ENCODE measurements at regions not wholly inside any gene's neighbourhood (a gene's known extent, or its start where the extent isn't known, plus 50 kb on each side); places are given as distances from the start of the nearest gene placed in this dataset.

GRCh38 chr4:115274545-115274944, 161.1 kb upstream of the NDST4 start:
- ATAC-seq (no peak), DNase-seq (no peak)
- intact Hi-C loops (cut with DNase I): no loop called here
- H3K36me3 ChIP-seq: no peaks in the 10 kb centered on the region
- H3K9me3 ChIP-seq: no peaks in the 10 kb centered on the region
- H3K4me1 ChIP-seq: no peaks in the 10 kb centered on the region
- H3K27ac ChIP-seq: no peak overlapping the region
- no peak for TF ChIP-seq POLR2A (IDR thresholded peaks at IDR 0.05)
- TF ChIP-seq CTCF (IDR thresholded peaks at IDR 0.05): no peak
- H3K4me3 ChIP-seq: no peak overlapping the region
- H3K27me3 ChIP-seq: no peaks in the 10 kb centered on the region

GRCh38 chr4:115272594-115272993, 159.2 kb upstream of the NDST4 start:
- WGBS, 4 donors: 86 to 91% (median 87%) methylated on average over 2 of the region's 2 CpGs
- no peaks in the 10 kb centered on the region for H3K36me3 ChIP-seq
- H3K9me3 ChIP-seq: no peaks in the 10 kb centered on the region
- no peak overlapping the region for H3K27ac ChIP-seq
- DNase-seq: no peak
- ATAC-seq: no peak
- H3K4me1 ChIP-seq: no peaks in the 10 kb centered on the region
- TF ChIP-seq POLR2A (IDR thresholded peaks at IDR 0.05) (no peak), CTCF (IDR thresholded peaks at IDR 0.05) (no peak)
- no peak overlapping the region for H3K4me3 ChIP-seq
- H3K27me3 ChIP-seq: no peaks in the 10 kb centered on the region
- intact Hi-C loops (cut with DNase I): no loop called here

GRCh38 chr4:115272185-115272584, 158.8 kb upstream of the NDST4 start:
- no peaks in the 10 kb centered on the region for H3K9me3 ChIP-seq
- H3K27me3 ChIP-seq: no peaks in the 10 kb centered on the region
- ATAC-seq (no peak), DNase-seq (no peak)
- no peaks in the 10 kb centered on the region for H3K36me3 ChIP-seq
- WGBS, 4 donors: 50 to 66% (median 63%) methylated on average over 1 of the region's 1 CpG
- intact Hi-C loops (cut with DNase I): no loop called here
- TF ChIP-seq CTCF (IDR thresholded peaks at IDR 0.05): no peak
- TF ChIP-seq POLR2A (IDR thresholded peaks at IDR 0.05): no peak
- H3K4me1 ChIP-seq: no peaks in the 10 kb centered on the region
- H3K27ac ChIP-seq: no peak overlapping the region
- no peak overlapping the region for H3K4me3 ChIP-seq

GRCh38 chr4:115260195-115260594, 146.8 kb upstream of the NDST4 start:
- no peak for ATAC-seq
- H3K36me3 ChIP-seq: no peaks in the 10 kb centered on the region
- TF ChIP-seq POLR2A (IDR thresholded peaks at IDR 0.05): no peak
- no peak for TF ChIP-seq CTCF (IDR thresholded peaks at IDR 0.05)
- no peak for DNase-seq
- H3K27me3 ChIP-seq: no peaks in the 10 kb centered on the region
- H3K27ac ChIP-seq: no peak overlapping the region
- WGBS, 4 donors: 85 to 89% (median 87%) methylated on average over 1 of the region's 1 CpG
- H3K4me3 ChIP-seq: no peak overlapping the region
- peaks cover 0 to 10% (median 0%) of the 10 kb centered on the region in 12 donors for H3K9me3 ChIP-seq
- intact Hi-C loops (cut with DNase I): no loop called here
- no peaks in the 10 kb centered on the region for H3K4me1 ChIP-seq

Measured in heart left ventricle (tissue), 16 donors.